ENCODE measurements at regions not wholly inside any gene's neighbourhood (a gene's known extent, or its start where the extent isn't known, plus 50 kb on each side); places are given as distances from the start of the nearest gene placed in this dataset.

- H4K20me1 ChIP-seq (ENCODE audit: low read depth, low read length) = no peaks in the 10 kb centered on the region
- H3K79me2 ChIP-seq (ENCODE audit: insufficient read depth, low read length) = no peaks in the 10 kb centered on the region
- H3K36me3 ChIP-seq (ENCODE audit: low read length) = no peaks in the 10 kb centered on the region
- H3K9me3 ChIP-seq (ENCODE audit: insufficient read depth, low read length) = no peaks in the 10 kb centered on the region
- no peaks in the 10 kb centered on the region for H3K9me2 ChIP-seq (replicated peaks; ENCODE audit: insufficient read depth, low read length)
- no peaks in the 10 kb centered on the region; the same call in 1 of the 2 replicates for H3K27me3 ChIP-seq (ENCODE audit: low read length)
- no peaks in the 10 kb centered on the region for H3F3A ChIP-seq (ENCODE audit: insufficient read depth)
- H3K27ac ChIP-seq (ENCODE audit: low read depth, low read length) = no peak overlapping the region
- no peak overlapping the region for H3K9ac ChIP-seq (ENCODE audit: low read length)
- no peak overlapping the region for H3K4me2 ChIP-seq (ENCODE audit: low read depth, low read length, poor library complexity, severe bottlenecking)
- H2AFZ ChIP-seq (ENCODE audit: low read depth, low read length, severe bottlenecking) = no peak overlapping the region
- TF ChIP-seq, protein P1, sequence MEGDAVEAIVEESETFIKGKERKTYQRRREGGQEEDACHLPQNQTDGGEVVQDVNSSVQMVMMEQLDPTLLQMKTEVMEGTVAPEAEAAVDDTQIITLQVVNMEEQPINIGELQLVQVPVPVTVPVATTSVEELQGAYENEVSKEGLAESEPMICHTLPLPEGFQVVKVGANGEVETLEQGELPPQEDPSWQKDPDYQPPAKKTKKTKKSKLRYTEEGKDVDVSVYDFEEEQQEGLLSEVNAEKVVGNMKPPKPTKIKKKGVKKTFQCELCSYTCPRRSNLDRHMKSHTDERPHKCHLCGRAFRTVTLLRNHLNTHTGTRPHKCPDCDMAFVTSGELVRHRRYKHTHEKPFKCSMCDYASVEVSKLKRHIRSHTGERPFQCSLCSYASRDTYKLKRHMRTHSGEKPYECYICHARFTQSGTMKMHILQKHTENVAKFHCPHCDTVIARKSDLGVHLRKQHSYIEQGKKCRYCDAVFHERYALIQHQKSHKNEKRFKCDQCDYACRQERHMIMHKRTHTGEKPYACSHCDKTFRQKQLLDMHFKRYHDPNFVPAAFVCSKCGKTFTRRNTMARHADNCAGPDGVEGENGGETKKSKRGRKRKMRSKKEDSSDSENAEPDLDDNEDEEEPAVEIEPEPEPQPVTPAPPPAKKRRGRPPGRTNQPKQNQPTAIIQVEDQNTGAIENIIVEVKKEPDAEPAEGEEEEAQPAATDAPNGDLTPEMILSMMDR (IDR thresholded peaks at IDR 0.05; ENCODE audit: insufficient read depth, low read length, poor library complexity, severe bottlenecking) = no peak
- TF ChIP-seq EZH2phosphoT487 (conservative IDR thresholded peaks at IDR 0.05; ENCODE audit: low read length) = no peak
- H3K4me3 ChIP-seq (ENCODE audit: insufficient read depth, low read length, poor library complexity, severe bottlenecking) = no peak overlapping the region
These were observed 132.9 kb upstream of the MCHR2 start for GRCh38 chr6:100126790-100127484.

DNA sequence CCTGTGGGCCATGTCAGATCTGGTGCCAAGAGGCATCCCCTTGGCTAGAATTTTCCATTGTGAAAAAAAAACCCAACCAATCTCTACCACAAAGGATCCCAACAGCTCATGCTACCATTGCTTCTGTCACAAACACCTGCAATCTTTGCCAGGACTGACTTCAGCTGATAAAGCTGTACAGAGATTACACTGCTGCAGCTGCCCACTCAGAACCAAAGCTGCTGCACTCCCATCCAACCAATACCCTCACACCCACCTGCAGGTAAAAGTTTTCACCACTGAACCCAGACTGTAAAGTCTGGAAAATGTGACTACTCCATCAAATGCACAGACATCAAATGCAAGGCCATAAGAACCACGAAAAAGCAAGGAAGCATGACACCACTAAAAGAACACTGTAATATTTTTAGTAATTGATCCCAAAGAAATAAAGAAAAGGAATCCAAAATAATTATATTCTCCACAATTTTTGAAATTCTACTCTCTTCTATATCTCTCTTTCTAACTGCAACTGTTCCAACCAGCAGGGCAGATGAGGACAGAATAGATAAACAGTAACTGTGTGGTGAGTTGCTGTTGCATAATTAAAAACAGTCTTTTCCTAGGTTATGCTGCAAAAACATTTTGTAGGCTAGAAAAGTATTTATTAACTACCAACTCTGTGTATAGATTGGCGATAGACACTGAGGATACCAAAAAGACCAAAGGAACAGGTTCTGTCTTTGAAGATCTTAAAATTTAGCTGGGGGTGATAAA lies 128.0 kb upstream of the MCHR2 start:
- H2AFZ ChIP-seq (ENCODE audit: low read depth, low read length, severe bottlenecking) = no peak overlapping the region
- no peaks in the 10 kb centered on the region for H3K9me3 ChIP-seq (ENCODE audit: insufficient read depth, low read length)
- no peak overlapping the region for H3K9ac ChIP-seq (ENCODE audit: low read length)
- no peak overlapping the region for H3K4me3 ChIP-seq (ENCODE audit: insufficient read depth, low read length, poor library complexity, severe bottlenecking)
- no peaks in the 10 kb centered on the region for H3K27me3 ChIP-seq (ENCODE audit: low read length)
- no peak for TF ChIP-seq EZH2phosphoT487 (conservative IDR thresholded peaks at IDR 0.05; ENCODE audit: low read length)
- TF ChIP-seq, protein P1 (IDR thresholded peaks at IDR 0.05; ENCODE audit: insufficient read depth, low read length, poor library complexity, severe bottlenecking) = no peak
- no peak overlapping the region for H3K4me2 ChIP-seq (ENCODE audit: low read depth, low read length, poor library complexity, severe bottlenecking)
- H3F3A ChIP-seq (ENCODE audit: insufficient read depth) = no peaks in the 10 kb centered on the region
- H3K36me3 ChIP-seq (ENCODE audit: low read length) = no peaks in the 10 kb centered on the region
- no peaks in the 10 kb centered on the region for H3K79me2 ChIP-seq (ENCODE audit: insufficient read depth, low read length)
- no peaks in the 10 kb centered on the region for H3K9me2 ChIP-seq (replicated peaks; ENCODE audit: insufficient read depth, low read length)
- H3K27ac ChIP-seq (ENCODE audit: low read depth, low read length) = no peak overlapping the region
- H4K20me1 ChIP-seq (ENCODE audit: low read depth, low read length) = no peaks in the 10 kb centered on the region

DNA sequence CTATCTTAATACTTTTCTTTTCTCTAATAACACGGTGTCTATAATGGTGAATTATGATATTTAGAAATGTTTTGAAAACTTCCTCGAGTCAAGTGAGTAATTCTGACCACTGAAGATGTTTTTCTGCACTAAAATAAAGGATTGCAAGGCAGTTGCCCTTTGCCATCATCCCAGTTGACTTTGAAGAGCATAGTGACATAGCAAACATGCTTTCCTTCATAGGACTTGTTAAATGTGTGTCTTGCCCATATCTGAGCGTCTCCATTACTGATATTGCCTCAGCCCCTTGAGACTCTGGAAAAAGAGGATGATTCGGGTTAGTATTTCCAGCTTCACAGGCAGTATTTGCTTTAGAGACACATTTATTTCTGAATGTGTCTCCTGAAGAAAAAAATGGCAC lies 125.2 kb upstream of the MCHR2 start:
- no peak overlapping the region for H3K27ac ChIP-seq (ENCODE audit: low read depth, low read length)
- H3K9me3 ChIP-seq (ENCODE audit: insufficient read depth, low read length) = no peaks in the 10 kb centered on the region
- no peaks in the 10 kb centered on the region for H4K20me1 ChIP-seq (ENCODE audit: low read depth, low read length)
- no peaks in the 10 kb centered on the region for H3K27me3 ChIP-seq (ENCODE audit: low read length)
- no peak overlapping the region for H3K4me2 ChIP-seq (ENCODE audit: low read depth, low read length, poor library complexity, severe bottlenecking)
- H3K9me2 ChIP-seq (replicated peaks; ENCODE audit: insufficient read depth, low read length) = no peaks in the 10 kb centered on the region
- H3K36me3 ChIP-seq (ENCODE audit: low read length) = no peaks in the 10 kb centered on the region
- no peak overlapping the region for H2AFZ ChIP-seq (ENCODE audit: low read depth, low read length, severe bottlenecking)
- no peak overlapping the region for H3K9ac ChIP-seq (ENCODE audit: low read length)
- no peaks in the 10 kb centered on the region for H3F3A ChIP-seq (ENCODE audit: insufficient read depth)
- no peaks in the 10 kb centered on the region for H3K79me2 ChIP-seq (ENCODE audit: insufficient read depth, low read length)
- no peak for TF ChIP-seq EZH2phosphoT487 (conservative IDR thresholded peaks at IDR 0.05; ENCODE audit: low read length)
- TF ChIP-seq, protein P1 (IDR thresholded peaks at IDR 0.05; ENCODE audit: insufficient read depth, low read length, poor library complexity, severe bottlenecking) = no peak
- H3K4me3 ChIP-seq (ENCODE audit: insufficient read depth, low read length, poor library complexity, severe bottlenecking) = no peak overlapping the region
